ENCODE measurements at regions not wholly inside any gene's neighbourhood (a gene's known extent, or its start where the extent isn't known, plus 50 kb on each side); places are given as distances from the start of the nearest gene placed in this dataset.

DNA sequence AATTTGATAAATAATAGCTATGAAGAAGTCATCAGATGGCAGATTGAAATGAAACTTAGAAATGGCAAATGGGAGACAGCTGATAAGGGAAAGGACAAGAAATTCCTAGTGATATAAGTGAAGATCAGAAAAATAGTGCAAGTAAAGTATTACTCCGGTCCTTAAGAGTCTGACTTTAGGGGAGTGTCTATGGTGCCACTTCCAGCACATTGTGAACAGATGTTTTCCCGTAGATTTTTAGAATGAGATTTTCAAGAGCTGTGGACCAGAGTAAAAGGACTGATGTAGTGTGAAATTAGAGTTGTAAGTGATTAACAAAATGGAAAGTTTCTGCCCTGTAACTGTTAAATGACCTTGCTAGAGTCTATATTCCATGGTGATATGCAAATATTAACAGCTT, 974.8 kb upstream of the TENM4 start (continued):
- TF ChIP-seq USF2 (IDR thresholded peaks at IDR 0.05; ENCODE audit: low read length): no peak
- no peak for TF ChIP-seq EGR1 (IDR thresholded peaks at IDR 0.05; ENCODE audit: borderline replicate concordance, low read depth, low read length)

Data from H1 (cell line).